Left forelimb (tissue), 1 donor: ENCODE measurements at regions not wholly inside any gene's neighbourhood (a gene's known extent, or its start where the extent isn't known, plus 50 kb on each side); places are given as distances from the start of the nearest gene placed in this dataset.
"Not testable (repeated sequence)": the region's sequence is repeated elsewhere in the genome, so short reads cannot be mapped to it uniquely, and the experiment has no call there.

Experiments used
- DNase-seq: peaks from one replicate; pipeline ENCODE4 v3.0.0-alpha.2; 2018; ENCODE audit warnings: low spot score

DNA sequence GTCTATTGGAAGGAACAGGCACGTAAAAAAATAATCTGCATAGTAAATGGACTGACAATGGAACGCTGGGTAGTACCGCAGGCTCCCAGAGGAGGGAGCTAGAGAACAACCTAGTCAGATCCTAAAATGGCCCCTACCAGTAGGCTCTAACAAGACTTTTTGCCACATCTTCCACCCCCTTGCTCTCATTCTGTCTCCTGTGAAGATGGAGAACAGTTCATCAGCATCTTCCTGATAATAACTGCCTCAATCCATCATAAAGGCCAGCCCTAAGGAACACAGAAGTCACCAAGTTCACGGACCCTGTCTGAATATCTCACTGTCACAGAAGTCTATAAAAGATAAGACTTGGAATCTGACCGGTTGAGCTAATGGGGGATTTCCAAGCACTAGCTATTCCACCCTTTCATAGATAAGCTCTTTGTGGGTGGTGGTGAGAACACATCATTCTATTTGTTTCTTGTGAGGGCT, 133.4 kb downstream of the SLC1A3 start:
- no peak for DNase-seq

DNA sequence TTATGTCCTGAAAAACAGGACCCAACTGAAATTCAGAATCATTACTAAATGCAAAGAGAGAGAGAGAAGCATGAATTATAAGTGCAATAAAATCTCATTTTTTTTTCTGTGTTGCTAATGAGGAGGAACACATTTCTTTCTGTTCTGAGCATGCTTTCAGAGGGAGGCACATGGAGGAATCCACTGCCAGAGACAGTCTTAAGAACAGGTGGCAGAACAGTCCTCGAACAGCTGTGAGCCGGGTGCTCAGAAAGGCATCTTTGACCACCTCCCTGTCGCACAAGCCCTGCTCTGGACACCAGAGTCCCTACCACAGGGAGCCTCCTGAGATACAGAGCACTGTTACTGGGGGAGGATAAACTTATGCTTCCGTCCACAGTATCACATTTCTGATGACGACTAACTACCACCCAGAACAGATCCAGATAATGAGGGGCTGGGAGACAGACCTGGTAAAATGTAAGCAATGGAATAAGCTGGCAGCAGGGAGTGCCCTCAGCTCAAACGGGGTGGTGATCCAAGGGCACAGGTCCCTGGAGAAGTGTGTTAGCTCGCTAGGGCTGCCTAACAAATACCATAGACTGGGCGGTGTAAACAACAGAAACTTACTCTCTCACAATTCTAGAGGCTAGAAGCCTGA, 134.0 kb downstream of the SLC1A3 start:
- DNase-seq = no peak

DNA sequence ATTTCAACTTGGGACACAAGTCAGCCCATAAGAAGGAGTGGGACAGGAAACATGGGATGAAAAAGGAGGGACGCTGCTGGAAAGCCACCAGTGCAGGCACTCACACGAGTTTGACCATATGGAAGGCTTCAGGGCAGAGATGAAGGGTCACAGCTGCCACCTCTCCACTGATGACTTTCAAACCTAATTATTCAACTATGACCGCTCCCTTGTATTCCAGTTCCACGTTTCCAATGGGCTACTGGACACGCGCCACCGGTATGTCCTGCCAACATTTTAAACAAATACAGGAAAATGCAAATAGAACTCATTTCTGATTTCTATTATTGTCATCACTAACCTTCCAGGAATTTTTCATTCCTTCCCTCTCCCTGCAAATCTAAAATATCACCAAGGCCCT, 134.7 kb downstream of the SLC1A3 start:
- DNase-seq = no peak

DNA sequence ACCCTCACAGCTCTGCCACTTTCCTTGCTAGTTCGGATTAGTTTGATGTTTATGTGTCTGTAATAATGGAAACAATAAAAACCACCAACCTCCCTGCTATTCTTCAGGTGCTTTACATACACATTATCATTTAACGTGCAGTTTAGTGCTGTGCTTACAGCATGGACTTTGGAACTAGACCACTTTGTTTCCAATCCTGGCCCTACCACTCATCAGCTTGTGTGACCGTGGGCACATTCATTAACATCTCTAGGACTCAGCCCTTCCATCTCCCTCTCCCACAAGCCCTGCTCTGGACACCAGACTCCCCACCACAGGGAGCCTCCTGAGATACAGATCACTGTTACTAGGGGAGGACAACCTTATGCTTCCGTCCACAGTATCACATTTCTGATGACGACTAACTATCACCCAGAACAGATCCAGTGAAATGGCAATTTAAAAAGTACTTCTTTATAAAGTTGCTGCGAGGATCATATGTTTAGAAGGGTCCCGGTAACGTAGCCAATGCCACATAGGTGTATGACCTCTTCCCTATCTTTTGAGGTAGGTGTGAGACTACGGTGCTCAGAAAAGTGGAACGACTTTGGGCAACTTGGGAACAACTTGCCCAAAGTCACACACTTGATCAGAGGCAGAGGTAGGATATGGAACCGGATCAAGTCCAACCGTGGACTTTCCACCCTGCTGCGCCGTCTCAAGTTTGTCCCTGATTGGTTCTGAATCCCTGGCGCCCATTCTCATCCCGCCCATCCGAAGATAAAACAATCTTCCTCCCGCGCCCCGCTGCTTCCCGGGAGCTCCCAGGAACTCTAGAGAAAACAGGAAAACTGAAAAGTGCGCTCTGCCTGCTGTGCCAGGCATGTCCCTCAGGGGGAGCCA, 132.4 kb upstream of the NIPBL start:
- no peak for DNase-seq

DNA sequence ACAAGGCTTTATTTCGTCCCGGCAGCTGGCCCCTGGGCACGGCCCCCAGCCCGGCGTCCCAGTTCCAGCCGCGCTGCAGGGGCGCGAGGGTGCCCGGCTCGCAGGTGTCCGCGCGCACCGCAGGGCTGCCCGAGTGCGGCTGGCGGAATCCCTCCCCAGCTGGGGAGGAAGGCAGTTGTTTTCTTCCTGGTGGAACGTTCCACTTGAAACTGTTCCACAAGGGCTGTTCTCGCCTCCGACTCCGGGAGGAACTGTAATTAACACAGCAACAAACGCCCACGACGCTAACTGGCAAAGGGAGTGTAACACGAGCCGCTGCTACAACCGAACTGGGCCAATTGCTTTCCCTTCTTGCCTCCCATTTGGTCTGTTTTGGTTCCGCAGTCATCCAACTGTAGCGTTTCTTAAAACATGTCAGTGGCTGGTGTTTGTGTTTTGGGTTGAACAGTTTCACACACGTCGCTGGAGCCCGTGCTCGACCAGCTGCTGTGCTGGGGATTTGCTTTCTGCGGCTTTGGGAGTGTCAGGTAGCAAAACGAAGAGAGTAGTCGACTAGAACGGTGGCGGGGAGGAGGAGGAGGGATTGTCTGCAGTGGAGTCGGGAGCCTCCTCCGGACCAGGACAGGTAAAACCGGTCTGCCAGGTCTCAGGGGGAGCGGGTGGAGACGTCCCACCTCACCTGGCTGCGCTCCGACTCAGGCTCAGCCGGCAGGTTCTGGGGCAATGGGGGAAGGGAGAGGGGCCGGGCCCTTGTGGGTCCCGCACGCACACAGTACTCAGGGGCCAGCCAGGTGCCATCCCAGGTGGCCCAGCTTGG, 131.6 kb upstream of the NIPBL start:
- peak; percentile 82 for DNase-seq

DNA sequence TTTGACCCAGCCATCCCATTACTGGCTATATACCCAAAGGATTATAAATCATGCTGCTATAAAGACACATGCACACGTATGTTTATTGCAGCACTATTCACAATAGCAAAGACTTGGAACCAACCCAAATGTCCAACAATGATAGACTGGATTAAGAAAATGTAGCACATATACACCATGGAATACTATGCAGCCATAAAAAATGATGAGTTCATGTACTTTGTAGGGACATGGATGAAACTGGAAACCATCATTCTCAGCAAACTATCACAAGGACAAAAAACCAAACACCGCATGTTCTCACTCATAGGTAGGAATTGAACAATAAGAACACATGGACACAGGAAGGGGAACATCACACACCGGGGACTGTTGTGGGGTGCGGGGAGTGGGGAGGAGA, 128.8 kb upstream of the NIPBL start:
- DNase-seq = not testable (repeated sequence)

DNA sequence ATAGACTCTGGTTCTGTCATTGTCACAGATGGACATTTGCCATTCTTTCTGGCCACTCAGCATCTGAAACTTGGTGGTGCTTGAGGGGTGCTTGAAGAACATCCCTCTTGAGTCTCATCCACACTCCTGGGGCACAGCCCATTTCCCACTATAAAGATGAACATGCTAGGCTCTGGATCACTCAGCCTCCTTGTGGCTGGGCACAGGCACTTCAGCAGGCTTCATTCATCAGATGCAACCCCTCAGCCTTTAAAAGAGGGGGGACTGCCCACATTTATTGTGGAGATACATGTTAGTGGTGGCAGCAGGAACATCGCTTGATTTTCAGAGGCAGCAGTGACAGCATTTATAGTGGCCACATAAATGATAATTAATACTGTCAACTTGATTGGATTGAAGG, 124.7 kb upstream of the NIPBL start:
- no peak for DNase-seq

DNA sequence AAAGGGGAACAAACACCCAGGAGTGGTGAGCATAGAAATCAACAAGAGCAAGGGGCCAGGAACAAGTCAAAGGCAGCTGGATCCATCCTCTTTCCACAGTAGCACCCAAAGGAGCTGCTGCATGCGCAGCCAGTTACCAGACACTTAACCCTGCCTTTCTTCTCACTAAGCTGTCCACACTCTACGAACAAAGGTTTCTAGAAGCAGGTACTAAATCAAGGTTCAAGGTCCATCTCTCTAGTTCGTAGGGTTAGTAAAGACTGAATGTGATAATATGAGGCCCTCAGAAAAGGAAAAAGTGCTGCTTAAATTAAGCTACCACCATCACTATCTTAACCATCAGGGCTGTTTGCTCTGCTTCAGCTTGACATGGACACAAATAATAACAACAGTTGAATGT, 121.2 kb upstream of the NIPBL start:
- DNase-seq = no peak

DNA sequence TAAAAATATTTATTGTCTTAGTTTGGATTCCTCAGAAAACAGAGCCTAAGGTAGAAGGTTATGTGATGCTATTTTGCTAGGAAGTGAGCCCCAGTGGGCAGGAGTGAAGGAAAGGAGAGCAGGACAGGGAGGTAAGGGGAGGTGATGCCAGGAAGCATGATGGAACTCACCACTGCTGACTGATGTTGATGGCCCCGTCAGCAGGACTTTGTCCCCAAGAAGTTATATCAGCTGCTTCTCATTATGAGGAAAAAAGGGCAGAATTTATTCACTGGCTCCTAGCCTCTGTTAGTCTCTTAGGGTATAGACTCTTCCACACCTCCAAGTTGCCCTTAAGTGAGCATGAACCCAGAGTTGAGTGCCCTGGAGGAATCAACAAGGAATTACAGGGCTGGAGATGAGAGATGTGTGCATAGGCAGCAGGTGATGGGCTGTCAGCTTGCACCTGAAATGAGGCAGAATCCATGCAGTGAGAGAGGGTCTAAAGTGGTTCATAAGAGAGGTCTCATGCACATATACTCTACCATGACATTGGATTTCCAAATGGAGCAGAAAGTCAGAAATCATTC, 120.6 kb upstream of the NIPBL start:
- no peak for DNase-seq

DNA sequence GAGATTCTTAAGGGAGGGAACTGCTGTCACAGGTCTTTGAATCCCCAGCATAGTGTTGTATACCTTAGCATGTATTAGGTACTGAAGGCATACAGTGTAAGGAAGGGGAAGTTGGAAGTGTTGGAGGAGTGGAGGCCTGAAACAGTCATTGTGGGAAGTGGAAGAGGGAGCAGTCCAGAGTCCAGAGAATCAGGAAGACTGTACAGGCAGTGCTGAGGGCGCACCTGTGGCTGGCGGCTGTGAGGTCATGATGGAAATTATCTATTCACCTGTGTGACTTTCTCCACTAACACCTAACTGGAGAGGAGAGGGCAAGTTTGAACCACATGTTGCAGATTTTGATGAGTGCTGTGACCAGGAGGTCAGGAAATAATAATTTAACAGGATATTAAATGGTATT, 119.7 kb upstream of the NIPBL start:
- no peak for DNase-seq

DNA sequence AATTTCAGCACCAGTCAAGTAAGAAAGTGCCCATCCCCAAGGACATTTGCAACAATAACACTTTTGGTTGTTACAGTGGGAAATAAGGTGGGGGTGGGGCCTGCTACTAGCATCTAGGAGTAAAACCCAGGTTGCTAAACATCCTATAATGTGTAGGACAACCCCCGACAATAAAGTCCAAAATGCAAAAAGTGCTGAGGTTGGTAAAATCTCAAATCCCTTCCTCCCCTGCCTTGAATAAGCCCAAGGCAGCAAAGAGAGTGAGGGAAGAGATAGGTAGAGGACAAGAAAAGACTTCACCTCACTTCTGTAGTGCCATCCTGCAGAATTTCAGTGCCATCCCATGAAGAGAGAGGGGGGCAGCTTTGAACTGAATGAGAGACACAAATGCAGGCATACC, 117.5 kb upstream of the NIPBL start:
- DNase-seq = no peak

DNA sequence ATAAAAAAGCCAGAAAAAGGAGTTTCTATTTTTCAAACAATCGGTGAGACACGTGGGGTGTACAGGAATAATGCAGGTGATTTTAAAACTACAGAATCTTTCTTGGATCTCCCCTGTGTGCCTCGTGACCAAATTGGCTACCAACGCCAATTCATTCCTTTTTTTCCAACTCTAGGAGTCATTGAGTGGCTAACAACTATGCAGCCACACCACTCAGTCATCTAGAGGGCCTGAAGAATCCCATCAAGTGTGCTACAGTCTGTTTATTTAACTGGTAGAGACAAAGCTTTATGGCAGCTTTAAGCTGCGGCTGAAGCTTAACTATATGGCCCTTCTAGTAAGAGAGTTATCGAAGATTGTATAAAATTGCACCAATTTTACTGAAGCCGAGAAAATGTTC, 113.1 kb upstream of the NIPBL start:
- no peak for DNase-seq

DNA sequence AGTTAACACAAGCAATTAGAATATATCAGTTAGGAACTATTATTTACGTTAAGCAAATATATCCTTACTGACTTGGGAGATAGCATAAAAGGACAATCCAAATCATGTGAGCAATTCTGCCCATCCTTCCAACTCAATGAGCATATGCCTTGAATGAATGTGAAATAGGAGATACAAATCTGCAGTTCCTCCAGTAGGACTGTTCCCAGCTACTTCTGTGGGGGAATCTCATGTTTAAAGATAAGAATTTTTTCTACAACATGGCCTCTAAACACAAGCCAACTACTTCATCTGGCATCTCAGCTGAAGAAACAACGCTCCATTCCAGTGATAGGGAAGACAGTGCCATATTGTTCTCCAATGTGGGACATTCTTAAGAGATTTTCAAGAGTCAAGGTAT, 110.7 kb upstream of the NIPBL start:
- no peak for DNase-seq

DNA sequence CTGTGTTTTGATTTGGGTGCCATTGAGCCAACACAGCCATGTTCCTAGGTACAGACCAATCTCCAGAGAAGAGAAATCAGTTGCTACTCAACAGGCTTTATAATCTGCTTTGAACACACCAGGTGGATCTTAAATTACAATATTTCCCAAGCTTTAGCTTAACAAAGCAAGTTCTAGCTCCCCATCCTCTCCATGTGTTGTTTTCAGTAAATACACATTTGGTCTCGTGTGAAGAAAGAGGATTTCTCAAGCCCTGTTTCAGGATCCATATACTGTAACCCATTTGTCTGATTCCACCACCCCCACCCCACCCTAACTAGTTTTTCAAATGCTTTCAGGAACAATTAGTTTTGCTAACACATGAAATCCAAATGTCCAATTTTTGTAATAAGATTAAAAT, 109.6 kb upstream of the NIPBL start:
- DNase-seq = no peak

DNA sequence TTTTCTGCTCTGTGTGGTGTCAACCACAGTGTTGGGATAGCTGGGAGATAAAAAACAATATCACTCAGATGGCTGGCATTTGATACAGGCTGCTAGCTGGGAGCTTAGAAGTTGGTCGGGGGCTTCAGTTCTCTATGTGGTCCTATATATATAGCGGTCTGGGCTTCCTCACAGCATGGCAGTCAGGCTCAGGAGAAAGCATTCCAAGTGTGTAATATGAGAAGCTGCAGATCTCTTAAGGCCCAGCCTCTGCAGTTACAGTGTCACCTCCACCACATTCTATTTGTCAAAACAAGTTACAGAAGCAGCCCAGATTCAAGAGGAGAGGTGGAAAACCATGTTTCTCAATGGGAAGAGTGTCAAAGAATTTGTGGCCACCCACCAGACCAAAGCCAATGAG, 108.1 kb upstream of the NIPBL start:
- DNase-seq = no peak

DNA sequence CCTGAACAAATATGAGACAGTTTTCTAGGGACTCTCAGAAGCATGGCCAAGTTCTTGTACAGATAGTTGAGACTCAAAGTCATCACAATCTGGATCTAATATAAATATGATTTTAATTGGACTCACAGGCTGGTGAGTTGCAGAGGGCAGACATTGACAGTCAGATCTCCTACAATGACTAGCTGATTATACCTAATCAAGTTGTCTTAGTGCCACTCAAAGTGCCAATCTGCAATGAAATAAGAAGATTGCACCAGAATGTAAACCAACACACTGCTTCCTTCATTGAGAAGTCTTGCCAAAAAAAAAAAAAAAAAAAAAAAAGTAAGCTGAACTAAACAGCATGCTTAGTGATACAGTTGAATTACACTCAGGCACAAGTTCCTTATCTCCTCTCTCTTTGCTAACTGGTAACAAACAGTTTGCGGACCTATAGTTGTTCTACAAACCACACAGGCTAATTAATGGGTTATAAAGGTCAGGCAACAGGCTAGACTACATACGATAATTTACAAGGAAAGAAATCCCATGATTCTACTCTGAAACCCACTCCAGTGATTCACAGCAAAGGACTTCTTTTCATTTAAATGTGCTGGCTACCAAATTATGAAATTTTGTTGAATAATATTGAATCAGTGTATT, 107.3 kb upstream of the NIPBL start:
- DNase-seq = no peak

DNA sequence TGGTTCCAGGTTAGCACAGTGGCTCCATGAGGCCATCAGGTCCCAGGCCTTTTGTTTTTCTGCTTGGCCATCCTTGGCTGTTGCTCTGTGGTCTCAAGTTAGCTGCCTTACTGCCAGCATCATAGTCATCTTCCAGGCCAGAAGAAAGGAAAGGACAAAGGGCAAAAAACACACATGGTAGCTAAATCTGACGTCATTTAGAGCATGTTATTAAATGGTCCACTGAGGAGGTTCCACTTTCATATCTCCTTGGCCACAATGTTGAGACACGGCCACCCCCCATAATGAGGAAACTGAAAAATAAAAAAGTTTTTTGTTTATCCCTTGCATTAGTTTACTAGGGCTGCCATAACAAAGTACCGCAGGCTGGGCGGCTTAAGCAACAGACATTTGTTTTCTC, 106.4 kb upstream of the NIPBL start:
- DNase-seq = no peak

DNA sequence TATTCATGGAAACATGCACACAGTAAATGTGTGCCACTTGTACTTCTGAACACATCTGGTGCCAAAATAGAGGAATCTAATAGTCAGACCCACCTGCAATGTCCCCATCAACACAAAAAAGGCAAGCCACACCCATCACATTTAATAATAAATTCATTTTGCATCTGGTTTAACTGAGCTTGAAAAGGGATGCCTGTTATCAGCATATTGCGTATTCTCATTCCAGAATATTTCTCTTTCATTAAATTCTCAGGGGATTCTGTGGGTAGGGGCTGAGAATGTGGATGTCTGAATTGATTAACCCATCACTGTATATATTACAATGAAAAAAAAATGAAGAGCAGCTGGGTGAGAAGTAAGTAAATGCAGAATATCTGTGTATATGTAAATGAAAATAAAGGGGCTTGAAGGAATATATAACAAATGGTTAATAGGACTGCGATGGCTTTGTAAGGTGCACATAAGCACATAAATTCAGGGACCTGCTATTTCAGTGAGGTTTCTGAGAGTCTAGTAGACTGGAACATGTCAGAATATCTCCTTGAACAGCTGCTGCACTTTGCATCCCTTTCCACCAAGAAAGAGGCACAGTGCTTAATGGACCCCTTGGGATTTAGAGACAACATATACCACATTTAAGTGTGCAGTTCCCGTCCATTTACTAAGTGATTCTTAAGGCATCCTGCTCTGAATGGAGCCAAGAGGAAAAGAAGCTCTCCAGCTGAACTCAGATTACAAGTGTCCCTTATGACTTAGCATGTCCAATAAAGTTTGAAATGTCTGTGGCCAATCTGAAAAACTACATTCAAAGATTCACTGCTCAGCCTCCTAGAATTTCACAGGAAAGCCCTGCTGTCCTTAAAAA, 104.1 kb upstream of the NIPBL start:
- no peak for DNase-seq

DNA sequence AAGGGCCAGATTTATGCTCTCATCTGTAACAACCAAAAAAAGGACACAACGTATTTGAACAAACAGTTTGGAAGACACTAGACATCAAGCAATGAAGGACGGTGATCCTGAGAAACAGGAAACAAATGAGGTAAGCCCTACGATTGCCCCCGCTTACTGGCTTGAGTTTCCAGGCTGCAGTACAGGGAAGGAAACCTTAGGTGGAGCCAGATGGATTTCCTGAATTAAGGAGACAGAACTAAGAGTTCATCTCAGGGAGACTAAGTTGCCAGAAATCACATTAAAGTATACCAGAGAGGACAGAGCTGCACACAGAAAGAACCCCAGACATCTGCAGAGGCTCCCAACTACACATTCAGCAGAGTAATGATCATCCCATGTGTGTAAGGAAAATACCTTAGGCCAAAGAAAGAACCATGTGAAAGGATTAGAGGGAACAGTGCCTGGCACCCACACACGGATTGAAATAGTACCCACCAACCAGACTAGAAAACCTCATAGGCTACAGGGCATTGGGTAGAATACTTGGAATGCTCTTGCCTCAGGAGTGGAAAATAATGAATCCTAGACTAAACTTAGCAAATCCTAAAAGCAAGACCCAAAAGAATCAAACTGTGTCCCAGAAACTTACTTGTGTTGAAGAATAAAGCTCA, 99.3 kb upstream of the NIPBL start:
- no peak for DNase-seq

DNA sequence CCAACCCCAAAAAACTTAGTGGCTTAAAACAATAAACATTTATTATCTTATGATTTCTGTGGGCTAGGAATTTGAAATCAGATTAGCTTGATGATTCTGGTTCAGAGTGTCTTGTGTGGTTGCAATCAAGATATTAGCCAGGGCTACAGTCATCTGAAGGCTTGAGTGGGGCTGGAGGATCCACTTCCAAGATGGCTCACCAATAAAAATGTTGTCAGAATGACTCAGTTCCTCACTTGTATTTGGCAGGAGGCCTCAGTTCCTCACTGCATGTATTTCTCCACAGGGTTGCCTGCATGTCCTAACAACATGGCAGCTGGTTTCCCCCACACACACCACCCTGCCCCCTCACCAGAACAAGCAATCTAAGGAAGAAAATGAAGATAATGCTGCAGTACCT, 98.2 kb upstream of the NIPBL start:
- DNase-seq = no peak
